ENCODE measurements at regions not wholly inside any gene's neighbourhood (a gene's known extent, or its start where the extent isn't known, plus 50 kb on each side); places are given as distances from the start of the nearest gene placed in this dataset.

GRCh38 chr14:66072190-66073084 is 413.7 kb upstream of the CCDC196 start:
- TF ChIP-seq CTCF (conservative IDR thresholded peaks at IDR 0.05 in 1 of 2, IDR thresholded peaks at IDR 0.05 in 1 of 2; ENCODE audit: low read depth in 1 of 2, low read length in 2 of 2) (no peak), EZH2 (IDR thresholded peaks at IDR 0.05; ENCODE audit: low read length, missing control alignments) (no peak)

Measured in fibroblast of lung (primary cell).